Hepatic stellate cell (primary cell): ENCODE measurements at regions not wholly inside any gene's neighbourhood (a gene's known extent, or its start where the extent isn't known, plus 50 kb on each side); places are given as distances from the start of the nearest gene placed in this dataset.

Experiments
- DNase-seq: peaks from one replicate; pipeline ENCODE4 v3.0.0; 2011; ENCODE audit warnings: low spot score

DNA sequence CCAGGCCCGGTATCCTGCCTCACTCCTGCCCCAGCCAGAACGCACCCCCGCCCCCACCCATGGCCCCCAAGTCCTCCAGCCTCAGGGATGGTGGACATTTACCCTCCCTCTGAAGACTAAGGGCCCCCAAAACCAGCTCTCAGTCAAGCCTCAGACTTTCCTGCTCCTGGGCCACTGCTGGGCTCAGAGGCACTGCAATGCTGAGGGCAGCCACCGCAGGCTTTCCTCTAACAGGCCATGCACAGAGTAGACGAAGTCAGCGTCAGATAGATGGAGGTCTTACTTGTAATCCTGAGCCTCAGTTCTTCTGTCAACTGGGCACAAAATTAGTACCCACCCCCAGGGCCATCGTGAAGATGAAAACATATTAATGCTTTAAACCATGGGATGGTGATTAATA lies 92.6 kb downstream of the TTC32 start:
- DNase-seq = no peak

- DNase-seq = no peak
Measured at GRCh38 chr2:19807866-19808265, 93.9 kb downstream of the TTC32 start.

GRCh38 chr2:19807346-19807745 lies 94.4 kb downstream of the TTC32 start:
- no peak for DNase-seq

GRCh38 chr2:19806591-19806990 lies 95.2 kb downstream of the TTC32 start:
- no peak for DNase-seq

DNA sequence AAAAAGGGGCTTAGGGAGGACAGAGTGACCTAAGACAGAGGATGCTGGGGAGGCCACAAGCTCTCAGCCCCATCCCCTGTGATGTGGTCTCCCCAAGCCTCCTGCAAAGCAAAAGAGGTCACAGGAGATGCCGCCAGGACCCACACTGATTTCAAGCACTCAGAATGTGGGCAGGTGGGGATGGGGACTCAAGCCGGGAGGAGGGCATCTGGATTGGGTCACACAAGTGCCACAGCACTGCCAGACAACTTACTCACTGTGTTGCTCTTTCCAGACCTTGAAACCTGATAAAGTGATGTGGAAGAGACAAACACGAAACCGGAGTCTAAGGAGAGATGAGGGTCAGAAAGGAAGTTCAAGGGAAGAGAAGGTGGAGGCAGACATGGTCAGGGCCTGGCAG lies 95.7 kb downstream of the TTC32 start:
- DNase-seq = no peak

DNA sequence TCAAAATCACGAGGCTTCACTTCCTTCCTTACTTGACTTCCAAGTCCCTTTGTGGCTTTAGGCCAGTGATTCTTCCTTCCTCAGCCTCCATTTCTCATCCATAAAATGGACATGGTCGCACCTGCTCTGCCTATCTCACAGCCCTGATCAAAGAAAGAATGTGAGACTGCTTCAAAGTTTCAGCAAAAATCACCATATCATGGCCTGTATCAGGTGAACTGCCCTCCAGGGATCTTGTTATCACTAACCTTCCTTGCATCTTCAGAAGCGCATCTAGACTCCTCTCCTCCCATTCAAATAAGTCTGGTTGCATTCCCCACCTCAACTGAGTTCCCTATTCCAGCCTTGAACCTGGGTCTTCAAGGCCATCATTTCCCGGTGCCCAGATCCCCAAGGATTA lies 96.5 kb downstream of the TTC32 start:
- DNase-seq = no peak

- no peak for DNase-seq
Measured at GRCh38 chr2:19804639-19805260, 97.0 kb downstream of the TTC32 start.

DNA sequence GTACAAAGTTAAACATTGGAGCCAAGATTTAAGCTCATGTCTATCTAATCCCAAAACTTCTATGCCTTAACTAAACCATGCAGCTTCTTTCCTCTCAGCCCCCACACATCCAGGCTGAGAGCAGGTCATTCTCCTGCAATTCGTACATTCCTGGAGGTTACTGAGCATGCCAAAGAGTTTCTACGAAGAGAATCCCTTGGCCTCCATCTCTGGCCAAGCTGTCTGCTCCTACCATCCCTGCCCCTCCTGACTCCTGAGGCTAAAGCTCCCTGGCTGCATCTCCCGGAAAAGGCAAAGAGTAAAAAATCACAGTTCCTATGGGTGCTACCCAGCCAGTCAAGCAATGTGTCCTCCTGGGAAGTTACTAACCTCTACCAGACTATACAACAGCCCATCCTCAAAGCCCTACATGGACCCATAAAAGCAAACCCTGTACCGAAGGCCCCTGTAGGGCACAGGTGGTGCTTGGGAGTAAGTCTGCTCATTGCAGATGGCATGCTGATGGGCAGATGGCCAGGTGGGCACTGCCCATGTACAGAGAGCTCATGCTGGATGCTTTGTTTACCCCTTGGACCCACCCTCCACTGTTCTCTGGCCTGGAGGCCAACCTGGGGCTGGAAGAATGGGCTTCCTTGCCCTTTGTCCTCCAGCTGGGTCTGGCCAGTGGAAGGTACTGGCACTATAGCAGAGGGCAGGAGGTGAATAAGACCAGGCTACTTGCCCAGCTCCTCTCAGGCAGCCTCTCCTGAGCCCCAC lies 99.5 kb downstream of the TTC32 start:
- DNase-seq = no peak

DNA sequence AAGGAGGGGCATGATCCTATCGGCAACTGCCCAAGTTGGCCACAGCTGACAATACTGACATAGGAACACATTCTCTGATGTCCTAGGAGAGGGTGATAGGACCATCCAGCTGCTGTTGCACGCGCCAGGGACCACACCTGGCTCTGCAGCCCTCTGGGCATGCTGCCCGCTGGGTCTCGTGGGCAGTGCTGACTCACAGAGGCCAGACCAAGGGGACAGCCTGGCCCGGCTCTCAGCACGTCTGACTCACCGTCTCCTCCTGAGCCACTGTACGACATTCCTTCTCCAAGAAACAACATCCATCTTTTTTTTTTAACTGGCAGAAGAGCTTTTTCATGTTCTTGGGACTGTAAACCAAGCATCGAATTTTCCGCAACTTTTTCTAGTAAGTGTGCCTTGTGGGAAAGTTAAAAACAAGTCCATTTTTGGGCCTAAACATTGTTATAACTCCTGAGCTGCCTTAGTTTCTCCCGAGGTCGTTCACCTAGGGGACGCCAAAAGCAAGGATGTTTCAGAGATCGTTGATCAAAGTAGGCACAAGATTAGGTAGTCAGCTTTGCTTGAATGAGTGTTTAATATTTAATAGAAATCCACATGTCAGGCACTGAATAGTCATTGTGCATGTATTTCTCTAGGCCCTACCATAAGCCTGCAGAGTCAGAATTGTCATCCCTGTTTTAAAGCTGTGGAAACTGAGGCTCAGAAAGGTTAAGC lies 100.3 kb downstream of the TTC32 start:
- DNase-seq = peak; percentile 90

- DNase-seq = no peak
Measured at GRCh38 chr2:19800796-19801195, 101.0 kb downstream of the TTC32 start.

DNA sequence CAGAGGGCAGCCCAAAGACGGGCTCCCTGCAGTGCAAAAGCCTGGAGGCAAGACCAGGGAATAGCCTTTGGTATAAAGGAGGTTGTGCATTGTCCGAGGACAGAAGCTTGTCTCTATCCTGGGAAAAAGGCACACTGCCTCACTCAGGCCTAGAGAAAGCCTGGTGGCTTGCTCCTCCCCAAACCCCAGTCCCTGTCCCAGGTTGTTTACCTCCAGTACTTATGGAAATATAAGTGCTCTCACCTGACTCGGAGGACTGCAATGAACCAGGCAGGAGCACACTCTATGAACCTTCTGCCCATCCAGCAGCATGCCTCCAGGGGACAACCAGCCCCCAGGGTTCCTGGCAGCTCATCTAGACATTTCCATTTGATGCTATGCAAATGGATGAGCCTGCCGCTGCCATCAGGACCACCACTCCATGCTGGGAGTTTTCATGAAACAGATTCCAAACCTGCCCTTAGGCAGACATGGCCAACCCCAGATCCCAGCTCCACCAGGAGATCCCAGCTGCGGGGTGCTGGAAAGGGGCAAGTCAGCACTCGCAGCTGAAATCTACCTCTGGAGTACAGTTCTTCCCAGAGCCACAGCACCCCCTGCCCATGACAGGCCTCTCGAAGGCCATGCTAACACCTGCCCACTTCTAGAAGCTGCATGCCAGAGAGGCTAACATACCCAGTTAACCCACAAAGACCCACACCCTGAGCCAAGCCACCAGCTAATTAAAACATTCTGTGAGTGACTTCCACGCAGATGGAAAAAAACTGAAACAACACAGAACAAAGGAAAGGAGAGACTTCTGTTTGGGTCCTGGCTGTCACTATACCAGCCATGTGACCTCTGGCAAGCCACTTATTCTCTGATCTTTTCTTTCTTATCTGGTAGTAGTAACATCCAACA lies 101.7 kb downstream of the TTC32 start:
- DNase-seq = no peak

- DNase-seq = no peak
Measured at GRCh38 chr2:19797871-19798270, 103.9 kb downstream of the TTC32 start.

GRCh38 chr2:19797243-19797810 lies 104.5 kb downstream of the TTC32 start:
- DNase-seq = no peak

- no peak for DNase-seq
Measured at GRCh38 chr2:19796035-19796695, 105.6 kb downstream of the TTC32 start.

DNA sequence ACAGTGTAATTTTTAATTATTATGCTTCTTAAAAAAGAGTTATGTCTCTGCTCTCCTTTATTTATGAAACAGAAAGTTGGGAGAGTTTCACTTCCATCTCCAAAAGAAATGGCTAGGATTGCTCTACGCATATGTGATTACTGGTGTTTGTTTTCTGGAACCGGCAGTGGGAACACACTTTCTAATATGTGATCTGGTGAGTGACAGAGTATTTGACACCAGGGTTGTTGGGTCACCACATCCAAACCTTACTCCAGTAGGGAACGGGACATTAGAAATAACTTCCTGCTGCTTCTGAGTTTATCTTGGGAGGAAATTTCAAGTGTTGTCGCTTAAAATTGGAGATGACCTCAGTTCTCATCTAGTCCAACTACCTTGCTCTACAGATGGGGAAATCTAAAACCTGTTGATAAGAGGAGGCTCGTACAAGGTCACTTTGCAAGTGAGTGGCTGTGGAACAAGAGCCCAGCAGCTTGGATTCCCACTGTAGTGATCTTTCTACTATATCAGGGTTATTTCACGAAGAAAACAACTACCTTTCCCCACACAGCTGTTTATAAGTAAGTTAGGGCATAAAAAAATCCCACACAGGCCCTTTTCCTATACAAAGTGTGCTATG lies 108.5 kb downstream of the TTC32 start:
- DNase-seq = no peak

DNA sequence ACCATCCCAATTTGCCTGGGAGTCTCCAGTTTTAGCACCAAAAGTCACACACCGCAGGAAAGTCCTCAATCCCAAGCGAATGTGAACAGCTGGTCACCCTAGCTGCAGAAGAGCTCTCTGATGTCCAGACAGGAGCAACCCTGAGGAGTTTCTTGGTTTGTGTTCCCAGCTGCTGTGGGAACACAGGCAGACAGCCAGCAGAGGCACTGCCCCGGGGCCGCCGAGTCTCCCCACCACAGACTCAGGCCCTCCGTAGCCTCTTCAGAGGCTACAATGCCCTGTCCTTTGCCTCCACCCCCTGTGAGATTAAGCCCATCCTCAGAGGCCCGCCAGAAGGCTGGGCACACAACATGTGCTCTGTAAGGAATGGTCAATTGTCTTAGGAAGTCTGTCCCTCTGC lies 111.5 kb downstream of the TTC32 start:
- no peak for DNase-seq

- no peak for DNase-seq
Measured at GRCh38 chr2:19787134-19787533, 114.6 kb downstream of the TTC32 start.

DNA sequence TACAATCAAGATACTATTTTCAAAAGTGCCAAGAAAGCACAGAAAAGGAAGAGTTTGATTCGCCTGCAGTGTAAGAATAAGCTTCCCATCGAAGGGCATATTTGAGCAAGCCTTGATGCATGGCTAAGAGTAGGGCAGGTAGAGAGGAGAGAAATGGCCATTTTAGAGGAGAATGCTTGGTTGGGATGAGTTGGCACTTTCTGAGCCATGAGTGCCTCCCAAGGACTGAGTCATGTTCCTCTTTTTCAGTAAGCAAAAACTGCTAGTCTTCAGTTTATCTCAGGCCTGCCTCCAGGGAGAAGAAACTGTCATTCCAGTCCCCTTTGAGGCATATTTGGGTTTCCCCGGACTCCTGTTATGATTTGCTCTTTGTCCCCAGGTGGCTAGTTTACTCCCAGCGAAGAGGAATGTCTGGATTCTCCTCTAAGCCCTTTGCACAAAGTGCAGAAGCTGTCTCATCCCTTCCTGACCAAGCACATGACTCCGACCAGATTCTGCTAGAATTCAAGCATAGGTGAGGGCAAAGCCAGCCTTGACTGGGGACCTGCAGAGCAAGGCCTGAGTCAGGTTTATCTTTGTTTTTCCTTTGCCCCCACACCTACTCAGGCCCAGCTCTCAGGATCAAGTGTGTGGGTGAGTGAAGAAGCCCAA lies 115.2 kb downstream of the TTC32 start:
- peak; percentile 46 for DNase-seq

DNA sequence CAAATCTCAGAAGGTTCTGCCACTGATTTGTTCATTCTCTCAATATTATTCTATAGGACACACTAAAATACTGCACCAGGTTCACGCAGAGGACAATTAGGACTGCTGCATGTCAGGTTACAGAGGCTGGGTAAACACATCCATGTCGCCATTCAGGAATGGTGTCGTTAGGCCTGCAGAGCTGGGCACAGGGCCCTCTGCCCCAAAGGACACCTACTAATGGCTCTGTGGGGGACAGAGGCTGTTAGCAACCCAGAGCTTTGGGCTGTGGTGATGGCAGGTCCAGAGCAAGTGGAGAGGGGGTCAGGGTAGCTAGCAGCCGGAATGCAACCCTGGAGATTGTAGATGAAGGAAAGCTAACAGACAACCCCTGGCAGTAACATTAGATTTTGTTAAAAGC lies 115.9 kb downstream of the TTC32 start:
- DNase-seq = no peak

DNA sequence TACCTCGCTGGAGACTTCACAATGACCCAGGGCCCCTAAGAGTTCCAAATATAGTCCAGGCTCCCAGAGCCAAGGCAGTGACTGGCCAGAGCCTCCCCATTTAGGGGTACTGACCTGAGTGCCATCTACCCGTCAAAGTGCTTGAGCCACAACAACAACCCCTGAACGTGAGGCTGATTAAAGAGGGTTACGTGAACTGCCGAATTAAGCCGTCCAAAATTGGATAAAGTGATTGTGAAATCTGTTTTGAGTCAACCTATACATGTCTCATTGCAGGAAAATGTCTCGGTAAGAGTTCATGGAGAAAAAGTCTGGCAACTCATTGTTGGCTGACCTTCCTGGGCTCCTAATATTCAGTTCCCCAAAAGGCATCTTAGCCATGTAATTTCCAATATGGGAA lies 116.3 kb downstream of the TTC32 start:
- DNase-seq = no peak
